NCI-H2029 treated with DMSO at 0.1 percent for 48 hours (cell line): ENCODE measurements at regions not wholly inside any gene's neighbourhood (a gene's known extent, or its start where the extent isn't known, plus 50 kb on each side); places are given as distances from the start of the nearest gene placed in this dataset.
"Not testable (repeated sequence)": the region's sequence is repeated elsewhere in the genome, so short reads cannot be mapped to it uniquely, and the experiment has no call there.

Source experiments
- DNase-seq: peaks from one replicate; lab custom pipeline; 2025; lab: John Stamatoyannopoulos, UW

- no peak for DNase-seq
Observed at GRCh38 chr2:64879745-64880144, 109.5 kb upstream of the SLC1A4 start.

GRCh38 chr2:64880193-64880951 lies 108.8 kb upstream of the SLC1A4 start:
- DNase-seq = no peak

- no peak for DNase-seq
Observed at GRCh38 chr2:64881037-64881492, 108.1 kb upstream of the SLC1A4 start.

GRCh38 chr2:64887565-64887964 lies 101.6 kb upstream of the SLC1A4 start:
- DNase-seq = no peak

GRCh38 chr2:64888591-64889309 lies 100.4 kb upstream of the SLC1A4 start:
- no peak for DNase-seq

- DNase-seq = no peak
Observed at GRCh38 chr2:64889803-64890202, 99.4 kb upstream of the SLC1A4 start.

- DNase-seq = not testable (repeated sequence)
Observed at GRCh38 chr2:64896572-64896971, 92.6 kb upstream of the SLC1A4 start.

GRCh38 chr2:64899081-64899865 lies 89.9 kb upstream of the SLC1A4 start:
- no peak for DNase-seq

- DNase-seq = not testable (repeated sequence)
Observed at GRCh38 chr2:64899876-64900275, 89.3 kb upstream of the SLC1A4 start.

GRCh38 chr2:64904413-64905329 lies 84.5 kb upstream of the SLC1A4 start:
- DNase-seq = no peak

GRCh38 chr2:64905338-64906024 lies 83.7 kb upstream of the SLC1A4 start:
- DNase-seq = no peak

GRCh38 chr2:64906853-64907536 lies 82.2 kb upstream of the SLC1A4 start:
- DNase-seq = no peak

- DNase-seq = no peak
Observed at GRCh38 chr2:64908406-64908805, 80.8 kb upstream of the SLC1A4 start.

GRCh38 chr2:64910523-64910922 lies 78.7 kb upstream of the SLC1A4 start:
- no peak for DNase-seq

GRCh38 chr2:64910972-64911433 lies 78.2 kb upstream of the SLC1A4 start:
- no peak for DNase-seq

GRCh38 chr2:64913357-64913869 lies 75.8 kb upstream of the SLC1A4 start:
- peak; percentile 3 for DNase-seq

GRCh38 chr2:64914247-64914646 lies 75.0 kb upstream of the SLC1A4 start:
- no peak for DNase-seq

- no peak for DNase-seq
Observed at GRCh38 chr2:64914735-64915509, 74.3 kb upstream of the SLC1A4 start.

- no peak for DNase-seq
Observed at GRCh38 chr2:64915510-64915900, 73.7 kb upstream of the SLC1A4 start.
